ENCODE measurements at regions not wholly inside any gene's neighbourhood (a gene's known extent, or its start where the extent isn't known, plus 50 kb on each side); places are given as distances from the start of the nearest gene placed in this dataset.

- TF ChIP-seq, protein P1, sequence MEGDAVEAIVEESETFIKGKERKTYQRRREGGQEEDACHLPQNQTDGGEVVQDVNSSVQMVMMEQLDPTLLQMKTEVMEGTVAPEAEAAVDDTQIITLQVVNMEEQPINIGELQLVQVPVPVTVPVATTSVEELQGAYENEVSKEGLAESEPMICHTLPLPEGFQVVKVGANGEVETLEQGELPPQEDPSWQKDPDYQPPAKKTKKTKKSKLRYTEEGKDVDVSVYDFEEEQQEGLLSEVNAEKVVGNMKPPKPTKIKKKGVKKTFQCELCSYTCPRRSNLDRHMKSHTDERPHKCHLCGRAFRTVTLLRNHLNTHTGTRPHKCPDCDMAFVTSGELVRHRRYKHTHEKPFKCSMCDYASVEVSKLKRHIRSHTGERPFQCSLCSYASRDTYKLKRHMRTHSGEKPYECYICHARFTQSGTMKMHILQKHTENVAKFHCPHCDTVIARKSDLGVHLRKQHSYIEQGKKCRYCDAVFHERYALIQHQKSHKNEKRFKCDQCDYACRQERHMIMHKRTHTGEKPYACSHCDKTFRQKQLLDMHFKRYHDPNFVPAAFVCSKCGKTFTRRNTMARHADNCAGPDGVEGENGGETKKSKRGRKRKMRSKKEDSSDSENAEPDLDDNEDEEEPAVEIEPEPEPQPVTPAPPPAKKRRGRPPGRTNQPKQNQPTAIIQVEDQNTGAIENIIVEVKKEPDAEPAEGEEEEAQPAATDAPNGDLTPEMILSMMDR (IDR thresholded peaks at IDR 0.05) = no peak
- TF ChIP-seq EP300 (IDR thresholded peaks at IDR 0.05) = no peak
- TF ChIP-seq POLR2AphosphoS5 (IDR thresholded peaks at IDR 0.05) = no peak
- no peak for TF ChIP-seq POLR2A (IDR thresholded peaks at IDR 0.05; ENCODE audit: low read depth)
Measured at GRCh38 chr3:163721596-163721995, 1356.7 kb downstream of the SI start.
